GM10266 (cell line): ENCODE measurements at regions not wholly inside any gene's neighbourhood (a gene's known extent, or its start where the extent isn't known, plus 50 kb on each side); places are given as distances from the start of the nearest gene placed in this dataset.
"Not testable (repeated sequence)": the region's sequence is repeated elsewhere in the genome, so short reads cannot be mapped to it uniquely, and the experiment has no call there.

Source experiments
- DNase-seq: peaks from one replicate; pipeline ENCODE4 v3.0.0; 2012; ENCODE audit errors: extremely low spot score
- CTCF ChIP-seq: IDR thresholded peaks from 2 replicates; pipeline ENCODE4 v1.5.1; 2012; ENCODE audit warnings: mild to moderate bottlenecking, low read depth; ENCODE audit not compliant: control insufficient read depth, insufficient read depth; ENCODE audit errors: missing control alignments

- DNase-seq = no peak
- TF ChIP-seq CTCF = no peak
Measured at GRCh38 chr9:31325778-31326177, 1058.7 kb upstream of the ACO1 start.

GRCh38 chr9:31326883-31327282, 1057.6 kb upstream of the ACO1 start:
- DNase-seq = not testable (repeated sequence)

GRCh38 chr9:31334837-31335528, 1049.5 kb upstream of the ACO1 start:
- DNase-seq = no peak
- no peak for TF ChIP-seq CTCF

- no peak for DNase-seq
- TF ChIP-seq CTCF = no peak
Measured at GRCh38 chr9:31335529-31336234, 1048.8 kb upstream of the ACO1 start.

- TF ChIP-seq CTCF = no peak
- no peak for DNase-seq
Measured at GRCh38 chr9:31336386-31336785, 1048.1 kb upstream of the ACO1 start.

- TF ChIP-seq CTCF = no peak
- DNase-seq = no peak
Measured at GRCh38 chr9:31336841-31337240, 1047.6 kb upstream of the ACO1 start.

- DNase-seq = peak; percentile 24
- TF ChIP-seq CTCF = no peak
Measured at GRCh38 chr9:31347082-31347617, 1037.3 kb upstream of the ACO1 start.
